ENCODE measurements at regions not wholly inside any gene's neighbourhood (a gene's known extent, or its start where the extent isn't known, plus 50 kb on each side); places are given as distances from the start of the nearest gene placed in this dataset.

GRCh38 chrX:10090319-10090718 is 66.5 kb upstream of the CLCN4 start:
- H3K4me1 ChIP-seq: no peaks in the 10 kb centered on the region
- DNase-seq: no peak
- intact Hi-C loops (cut with DNase I): no loop called here
- ATAC-seq: no peak
- H3K9me3 ChIP-seq: no peaks in the 10 kb centered on the region
- H3K27ac ChIP-seq: no peak overlapping the region
- no peak for FAIRE-seq
- H3K27me3 ChIP-seq: no peaks in the 10 kb centered on the region
- TF ChIP-seq, protein P1, sequence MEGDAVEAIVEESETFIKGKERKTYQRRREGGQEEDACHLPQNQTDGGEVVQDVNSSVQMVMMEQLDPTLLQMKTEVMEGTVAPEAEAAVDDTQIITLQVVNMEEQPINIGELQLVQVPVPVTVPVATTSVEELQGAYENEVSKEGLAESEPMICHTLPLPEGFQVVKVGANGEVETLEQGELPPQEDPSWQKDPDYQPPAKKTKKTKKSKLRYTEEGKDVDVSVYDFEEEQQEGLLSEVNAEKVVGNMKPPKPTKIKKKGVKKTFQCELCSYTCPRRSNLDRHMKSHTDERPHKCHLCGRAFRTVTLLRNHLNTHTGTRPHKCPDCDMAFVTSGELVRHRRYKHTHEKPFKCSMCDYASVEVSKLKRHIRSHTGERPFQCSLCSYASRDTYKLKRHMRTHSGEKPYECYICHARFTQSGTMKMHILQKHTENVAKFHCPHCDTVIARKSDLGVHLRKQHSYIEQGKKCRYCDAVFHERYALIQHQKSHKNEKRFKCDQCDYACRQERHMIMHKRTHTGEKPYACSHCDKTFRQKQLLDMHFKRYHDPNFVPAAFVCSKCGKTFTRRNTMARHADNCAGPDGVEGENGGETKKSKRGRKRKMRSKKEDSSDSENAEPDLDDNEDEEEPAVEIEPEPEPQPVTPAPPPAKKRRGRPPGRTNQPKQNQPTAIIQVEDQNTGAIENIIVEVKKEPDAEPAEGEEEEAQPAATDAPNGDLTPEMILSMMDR (IDR thresholded peaks at IDR 0.05): no peak
- 75 to 82% methylated on average over 11 of the region's 11 CpGs for WGBS, 2 donors
- H3K36me3 ChIP-seq: no peaks in the 10 kb centered on the region
- H3K4me3 ChIP-seq: no peak overlapping the region

GRCh38 chrX:10095246-10095645 is 61.5 kb upstream of the CLCN4 start:
- Histone ChIP-seq H3K9me3 (no peaks in the 10 kb centered on the region), H3K4me1 (no peaks in the 10 kb centered on the region), H3K36me3 (no peaks in the 10 kb centered on the region), H3K27ac (no peak overlapping the region), H3K27me3 (no peaks in the 10 kb centered on the region), H3K4me3 (no peak overlapping the region)
- WGBS, 2 donors: 85 to 92% methylated on average over 9 of the region's 9 CpGs
- FAIRE-seq (no peak), ATAC-seq (no peak), DNase-seq (no peak)
- intact Hi-C loops (cut with DNase I): no loop called here
- TF ChIP-seq, protein P1 (IDR thresholded peaks at IDR 0.05): no peak

DNA sequence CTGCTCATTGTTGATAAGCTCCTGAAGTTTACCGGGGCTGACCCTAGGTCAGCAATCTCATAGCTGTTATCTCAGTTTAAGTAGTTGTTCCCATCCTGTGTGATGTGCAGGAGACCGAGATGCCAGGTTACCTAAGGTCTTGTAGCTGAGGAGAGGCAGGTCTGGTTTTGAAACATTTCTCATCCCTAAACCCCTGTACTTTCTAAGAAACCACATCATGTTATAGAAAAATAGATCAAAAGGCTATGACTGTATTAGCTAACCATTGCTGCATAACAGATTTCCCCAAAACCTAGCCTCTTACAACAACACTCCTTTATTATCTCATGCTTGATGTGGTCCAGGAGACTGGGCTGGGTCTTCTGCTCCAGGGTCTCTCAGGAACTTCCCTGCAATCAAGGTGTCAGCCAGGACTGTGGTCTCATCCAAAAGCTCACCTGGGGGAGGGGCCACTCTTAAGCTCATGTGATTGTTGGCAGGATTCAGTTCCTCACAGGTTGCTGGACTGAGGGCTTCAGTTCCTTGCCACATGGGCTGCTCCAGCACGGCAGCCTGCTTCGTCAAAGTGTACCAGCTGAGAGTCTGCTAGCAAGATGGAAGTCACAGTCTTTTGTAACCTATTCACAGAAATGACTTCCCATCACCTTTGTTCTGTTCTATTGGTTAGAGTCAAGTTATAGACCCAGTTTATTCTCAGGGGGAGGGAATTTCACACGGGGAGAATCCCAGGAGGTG is 60.9 kb upstream of the CLCN4 start:
- intact Hi-C loops (cut with DNase I): no loop called here
- no peak for FAIRE-seq
- WGBS, 2 donors: 70 to 85% methylated on average over 5 of the region's 5 CpGs

GRCh38 chrX:10098270-10098713 is 58.5 kb upstream of the CLCN4 start:
- WGBS, 2 donors: 79 to 80% methylated on average over 10 of the region's 10 CpGs
- Histone ChIP-seq H3K36me3 (no peaks in the 10 kb centered on the region), H3K4me3 (no peak overlapping the region), H3K4me1 (peaks cover 0 to 6% (median 0%) of the 10 kb centered on the region in 3 donors), H3K9me3 (no peaks in the 10 kb centered on the region), H3K27me3 (no peaks in the 10 kb centered on the region), H3K27ac (peak overlapping the region in 1 of 4 donors; percentile 2)
- no peak for DNase-seq
- FAIRE-seq: peak; percentile 51
- TF ChIP-seq, protein P1 (IDR thresholded peaks at IDR 0.05): no peak
- ATAC-seq: no peak
- intact Hi-C loops (cut with DNase I): no loop called here

More for the DNA sequence above, 60.9 kb upstream of the CLCN4 start:
- TF ChIP-seq, protein P1 (IDR thresholded peaks at IDR 0.05): no peak
- DNase-seq: no peak
- Histone ChIP-seq H3K27ac (no peak overlapping the region), H3K4me1 (no peaks in the 10 kb centered on the region), H3K27me3 (no peaks in the 10 kb centered on the region), H3K9me3 (no peaks in the 10 kb centered on the region), H3K36me3 (no peaks in the 10 kb centered on the region), H3K4me3 (no peak overlapping the region)
- ATAC-seq: no peak

GRCh38 chrX:10099411-10099810 is 57.4 kb upstream of the CLCN4 start:
- Histone ChIP-seq H3K4me1 (peaks cover 0 to 6% (median 0%) of the 10 kb centered on the region in 3 donors), H3K27ac (no peak overlapping the region), H3K9me3 (no peaks in the 10 kb centered on the region), H3K27me3 (no peaks in the 10 kb centered on the region), H3K36me3 (no peaks in the 10 kb centered on the region), H3K4me3 (no peak overlapping the region)
- DNase-seq (no peak), FAIRE-seq (no peak), ATAC-seq (no peak)
- intact Hi-C loops (cut with DNase I): no loop called here
- WGBS, 2 donors: 47 to 71% methylated on average over 5 of the region's 5 CpGs
- TF ChIP-seq, protein P1 (IDR thresholded peaks at IDR 0.05): no peak
